ENCODE measurements at regions not wholly inside any gene's neighbourhood (a gene's known extent, or its start where the extent isn't known, plus 50 kb on each side); places are given as distances from the start of the nearest gene placed in this dataset.

- DNase-seq (ENCODE audit: low read depth, low spot score) (no peak), FAIRE-seq (no peak)
- TF ChIP-seq EZH2 (IDR thresholded peaks at IDR 0.05; ENCODE audit: low read length) (no peak), CTCF (optimal IDR thresholded peaks at IDR 0.05 in 1 of 3, IDR thresholded peaks at IDR 0.05 in 1 of 3, conservative IDR thresholded peaks at IDR 0.05 in 1 of 3; ENCODE audit: extremely low read depth in 1 of 3, insufficient read depth in 2 of 3, low read length in 3 of 3) (no peak)
- Histone ChIP-seq H3K9ac (ENCODE audit: control insufficient read depth, extremely low read depth, insufficient read depth, low read length) (no peak overlapping the region), H3K79me2 (ENCODE audit: control insufficient read depth, insufficient read depth, low read length) (no peaks in the 10 kb centered on the region), H3K4me2 (ENCODE audit: control insufficient read depth, extremely low read depth, insufficient read depth, low read depth, low read length) (no peak overlapping the region), H3K27me3 (ENCODE audit: control insufficient read depth, extremely low read depth, insufficient read depth, low read length) (no peaks in the 10 kb centered on the region), H2AFZ (ENCODE audit: control insufficient read depth, low read length) (no peak overlapping the region), H4K20me1 (ENCODE audit: control insufficient read depth, extremely low read depth, insufficient read depth, low read length) (no peaks in the 10 kb centered on the region), H3K4me1 (ENCODE audit: control insufficient read depth, extremely low read depth, insufficient read depth, low read length) (no peaks in the 10 kb centered on the region), H3K4me3 (ENCODE audit: control insufficient read depth in 2 of 3, extremely low read depth in 1 of 3, insufficient read depth in 2 of 3, low read depth in 1 of 3, low read length in 3 of 3) (no peak overlapping the region), H3K9me3 (ENCODE audit: control insufficient read depth, low read depth, low read length) (no peaks in the 10 kb centered on the region), H3K27ac (ENCODE audit: control insufficient read depth, insufficient read depth, low read length) (no peak overlapping the region), H3K9me1 (ENCODE audit: control insufficient read depth, extremely low read depth, insufficient read depth, low read length) (no peaks in the 10 kb centered on the region), H3K36me3 (ENCODE audit: control insufficient read depth in 2 of 2, extremely low read depth in 1 of 2, insufficient read depth in 2 of 2, low read length in 2 of 2) (no peaks in the 10 kb centered on the region)
- dilution Hi-C loops (cut with MboI; ENCODE audit: extremely low pct_ligation_motif_present, low sequenced_read_pairs) = no loop called here
Measured at GRCh38 chr1:14467112-14467511, 131.4 kb upstream of the KAZN start.

GRCh38 chr1:14468751-14469150 is 129.7 kb upstream of the KAZN start:
- H3K9me1 ChIP-seq (ENCODE audit: control insufficient read depth, extremely low read depth, insufficient read depth, low read length) = no peaks in the 10 kb centered on the region
- H4K20me1 ChIP-seq (ENCODE audit: control insufficient read depth, extremely low read depth, insufficient read depth, low read length) = no peaks in the 10 kb centered on the region
- no peaks in the 10 kb centered on the region for H3K36me3 ChIP-seq (ENCODE audit: control insufficient read depth in 2 of 2, extremely low read depth in 1 of 2, insufficient read depth in 2 of 2, low read length in 2 of 2)
- no peak overlapping the region for H3K27ac ChIP-seq (ENCODE audit: control insufficient read depth, insufficient read depth, low read length)
- no peak for FAIRE-seq
- no peaks in the 10 kb centered on the region for H3K79me2 ChIP-seq (ENCODE audit: control insufficient read depth, insufficient read depth, low read length)
- H3K4me3 ChIP-seq (ENCODE audit: control insufficient read depth in 2 of 3, extremely low read depth in 1 of 3, insufficient read depth in 2 of 3, low read depth in 1 of 3, low read length in 3 of 3) = no peak overlapping the region
- H3K9ac ChIP-seq (ENCODE audit: control insufficient read depth, extremely low read depth, insufficient read depth, low read length) = no peak overlapping the region
- H2AFZ ChIP-seq (ENCODE audit: control insufficient read depth, low read length) = no peak overlapping the region
- H3K9me3 ChIP-seq (ENCODE audit: control insufficient read depth, low read depth, low read length) = no peaks in the 10 kb centered on the region
- no peak overlapping the region for H3K4me2 ChIP-seq (ENCODE audit: control insufficient read depth, extremely low read depth, insufficient read depth, low read depth, low read length)
- dilution Hi-C loops (cut with MboI; ENCODE audit: extremely low pct_ligation_motif_present, low sequenced_read_pairs) = no loop called here
- no peaks in the 10 kb centered on the region for H3K4me1 ChIP-seq (ENCODE audit: control insufficient read depth, extremely low read depth, insufficient read depth, low read length)
- TF ChIP-seq CTCF (optimal IDR thresholded peaks at IDR 0.05 in 1 of 3, IDR thresholded peaks at IDR 0.05 in 1 of 3, conservative IDR thresholded peaks at IDR 0.05 in 1 of 3; ENCODE audit: extremely low read depth in 1 of 3, insufficient read depth in 2 of 3, low read length in 3 of 3) (no peak), EZH2 (IDR thresholded peaks at IDR 0.05; ENCODE audit: low read length) (no peak)
- no peak for DNase-seq (ENCODE audit: low read depth, low spot score)
- H3K27me3 ChIP-seq (ENCODE audit: control insufficient read depth, extremely low read depth, insufficient read depth, low read length) = no peaks in the 10 kb centered on the region
